Adrenal gland (tissue), 5 donors: ENCODE measurements at regions not wholly inside any gene's neighbourhood (a gene's known extent, or its start where the extent isn't known, plus 50 kb on each side); places are given as distances from the start of the nearest gene placed in this dataset.

Source experiments
- CTCF ChIP-seq, 6 experiments: fragments of 450-650 bp in 4 of 6; fragments of 200-600 bp in 2 of 6; sonication (generic) in 1 of 6; IDR thresholded peaks; 1 replicate in 5 of 6; 2 replicates in 1 of 6; pipeline versions ENCODE4 v1.5.1 to v1.8.0; 2016 to 2021; ENCODE audit warnings: antibody characterized with exemption in 6 of 6, mild to moderate bottlenecking in 2 of 6, moderate library complexity in 1 of 6
- POLR2A ChIP-seq, 2 donors: fragments of 450-650 bp; IDR thresholded peaks; one replicate each; pipeline ENCODE4 v1.6.1; 2017; ENCODE audit warnings: antibody characterized with exemption in 2 of 2, mild to moderate bottlenecking in 2 of 2, moderate library complexity in 1 of 2
- donor health status: DM: no; HTN: no; CAD: no.

DNA sequence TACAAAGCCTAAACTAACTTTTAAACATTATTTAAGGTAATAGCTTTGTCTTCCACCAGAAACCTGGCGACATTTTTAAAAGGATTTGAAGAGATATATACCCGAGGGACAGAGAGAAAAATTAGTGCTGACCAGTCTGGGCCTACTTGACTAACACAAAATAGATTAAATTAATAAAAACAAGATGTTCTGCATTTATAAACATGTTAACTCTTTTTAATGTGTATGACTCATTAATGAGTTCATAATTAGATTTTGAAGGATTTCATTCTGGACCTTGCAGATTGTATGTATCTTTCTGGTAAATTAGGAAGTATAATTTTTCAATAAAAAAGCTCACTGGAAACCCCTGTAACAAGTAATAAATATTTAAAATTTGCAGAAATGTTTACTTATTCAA, 459.1 kb upstream of the CDH9 start:
- TF ChIP-seq CTCF (IDR thresholded peaks at IDR 0.05) (no peak), POLR2A (IDR thresholded peaks at IDR 0.05) (no peak)
